ENCODE measurements at regions not wholly inside any gene's neighbourhood (a gene's known extent, or its start where the extent isn't known, plus 50 kb on each side); places are given as distances from the start of the nearest gene placed in this dataset.

GRCh38 chr1:58109646-58110200 is 436.8 kb downstream of the OMA1 start:
- 92 to 100% methylated on average over 1 to 2 of the region's 2 CpGs for WGBS, 2 experiments (ENCODE audit: insufficient coverage in 1 of 2, insufficient read length in 1 of 2)
- Histone ChIP-seq H3K27me3 (ENCODE audit: control insufficient read depth, insufficient read depth, low read length, poor library complexity, severe bottlenecking) (no peaks in the 10 kb centered on the region), H3K36me3 (ENCODE audit: control insufficient read depth, insufficient read depth, low read length) (no peaks in the 10 kb centered on the region), H3K4me3 (ENCODE audit: low read length) (no peak overlapping the region), H3K27ac (ENCODE audit: low read depth, low read length) (no peak overlapping the region), H3K9me3 (ENCODE audit: control insufficient read depth, low read length) (peaks cover 6% of the 10 kb centered on the region), H3K9ac (ENCODE audit: extremely low read depth, low read length, poor library complexity, severe bottlenecking) (no peak overlapping the region), H3K4me1 (ENCODE audit: control insufficient read depth, insufficient read depth, low read length) (no peaks in the 10 kb centered on the region)
- no peaks in the 10 kb centered on the region for H3K36me3 Mint-ChIP-seq (ENCODE audit: low read depth)
- peaks cover 4% of the 10 kb centered on the region for H3K27me3 Mint-ChIP-seq (ENCODE audit: insufficient read depth)
- H3K4me3 Mint-ChIP-seq, result no peak overlapping the region
- TF ChIP-seq CTCF (conservative IDR thresholded peaks at IDR 0.05), result no peak
- H3K4me1 Mint-ChIP-seq, result no peaks in the 10 kb centered on the region
- no peak for DNase-seq
- H3K27ac Mint-ChIP-seq, result no peak overlapping the region
- H3K9me3 Mint-ChIP-seq, result peaks cover 7% of the 10 kb centered on the region

- Mint-ChIP-seq H3K27me3 (ENCODE audit: insufficient read depth) (peaks cover 4% of the 10 kb centered on the region), H3K4me3 (no peak overlapping the region), H3K9me3 (no peaks in the 10 kb centered on the region), H3K36me3 (ENCODE audit: low read depth) (no peaks in the 10 kb centered on the region), H3K4me1 (no peaks in the 10 kb centered on the region), H3K27ac (no peak overlapping the region)
- H3K27me3 ChIP-seq (ENCODE audit: control insufficient read depth, insufficient read depth, low read length, poor library complexity, severe bottlenecking), result no peaks in the 10 kb centered on the region
- WGBS, 2 experiments (ENCODE audit: insufficient coverage in 1 of 2, insufficient read length in 1 of 2), result 86 to 97% methylated on average over 1 to 2 of the region's 2 CpGs
- no peak overlapping the region for H3K9ac ChIP-seq (ENCODE audit: extremely low read depth, low read length, poor library complexity, severe bottlenecking)
- H3K27ac ChIP-seq (ENCODE audit: low read depth, low read length), result no peak overlapping the region
- DNase-seq, result no peak
- no peak for TF ChIP-seq CTCF (conservative IDR thresholded peaks at IDR 0.05)
- H3K4me1 ChIP-seq (ENCODE audit: control insufficient read depth, insufficient read depth, low read length), result no peaks in the 10 kb centered on the region
- no peaks in the 10 kb centered on the region for H3K36me3 ChIP-seq (ENCODE audit: control insufficient read depth, insufficient read depth, low read length)
- H3K9me3 ChIP-seq (ENCODE audit: control insufficient read depth, low read length), result no peaks in the 10 kb centered on the region
- no peak overlapping the region for H3K4me3 ChIP-seq (ENCODE audit: low read length)
Observed at GRCh38 chr1:58108783-58109182, 437.7 kb downstream of the OMA1 start.

- H3K9ac ChIP-seq (ENCODE audit: extremely low read depth, low read length, poor library complexity, severe bottlenecking), result no peak overlapping the region
- H3K4me3 ChIP-seq (ENCODE audit: low read length), result no peak overlapping the region
- H3K27ac Mint-ChIP-seq, result no peak overlapping the region
- no peaks in the 10 kb centered on the region for H3K9me3 ChIP-seq (ENCODE audit: control insufficient read depth, low read length)
- H3K4me3 Mint-ChIP-seq, result no peak overlapping the region
- no peaks in the 10 kb centered on the region for H3K36me3 ChIP-seq (ENCODE audit: control insufficient read depth, insufficient read depth, low read length)
- WGBS, 2 experiments (ENCODE audit: insufficient coverage in 1 of 2, insufficient read length in 1 of 2), result 88 to 100% methylated on average over 1 of the region's 1 CpG
- peaks cover 4% of the 10 kb centered on the region for H3K27me3 Mint-ChIP-seq (ENCODE audit: insufficient read depth)
- H3K4me1 ChIP-seq (ENCODE audit: control insufficient read depth, insufficient read depth, low read length), result no peaks in the 10 kb centered on the region
- no peaks in the 10 kb centered on the region for H3K9me3 Mint-ChIP-seq
- no peaks in the 10 kb centered on the region for H3K36me3 Mint-ChIP-seq (ENCODE audit: low read depth)
- TF ChIP-seq CTCF (conservative IDR thresholded peaks at IDR 0.05), result no peak
- H3K4me1 Mint-ChIP-seq, result no peaks in the 10 kb centered on the region
- H3K27ac ChIP-seq (ENCODE audit: low read depth, low read length), result no peak overlapping the region
- DNase-seq, result no peak
- H3K27me3 ChIP-seq (ENCODE audit: control insufficient read depth, insufficient read depth, low read length, poor library complexity, severe bottlenecking), result no peaks in the 10 kb centered on the region
Observed at GRCh38 chr1:58107943-58108342, 438.6 kb downstream of the OMA1 start.
